ENCODE measurements at regions not wholly inside any gene's neighbourhood (a gene's known extent, or its start where the extent isn't known, plus 50 kb on each side); places are given as distances from the start of the nearest gene placed in this dataset.

- TF ChIP-seq CTCF (IDR thresholded peaks at IDR 0.05) = peak; percentile 88
- no peak for TF ChIP-seq POLR2AphosphoS5 (IDR thresholded peaks at IDR 0.05; ENCODE audit: low read depth, low read length)
- TF ChIP-seq TCF7L2 (IDR thresholded peaks at IDR 0.05; ENCODE audit: low read depth, low read length) = no peak
- TF ChIP-seq REST (IDR thresholded peaks at IDR 0.05; ENCODE audit: insufficient read depth in 1 of 2, low read depth in 2 of 2, low read length in 1 of 2) = no peak
- no peak for TF ChIP-seq SIN3A (IDR thresholded peaks at IDR 0.05; ENCODE audit: borderline replicate concordance, insufficient read depth, low read depth, low read length)
Observed at GRCh38 chr15:38690719-38691332, 126.2 kb upstream of the RASGRP1 start.

Data from Panc1 (cell line).